IPS-20b (cell line): ENCODE measurements at regions not wholly inside any gene's neighbourhood (a gene's known extent, or its start where the extent isn't known, plus 50 kb on each side); places are given as distances from the start of the nearest gene placed in this dataset.

ENCODE experiments used
- H3K27ac ChIP-seq: one replicate; pipeline ENCODE4 v1.5.1; 2013; ENCODE audit warnings: low read length
- H3K27me3 ChIP-seq: 2 replicates; pipeline ENCODE4 v1.6.1; 2013; ENCODE audit warnings: mild to moderate bottlenecking, low read length, inconsistent platforms; ENCODE audit not compliant: insufficient read depth
- H3K36me3 ChIP-seq: 2 replicates; pipeline ENCODE4 v1.6.1; 2013; ENCODE audit warnings: low read depth, mild to moderate bottlenecking, inconsistent platforms, low read length, moderate library complexity; ENCODE audit not compliant: insufficient read depth
- H3K4me1 ChIP-seq: 2 replicates; pipeline ENCODE4 v1.6.1; 2013; ENCODE audit warnings: mild to moderate bottlenecking, control low read depth, inconsistent platforms, low read length, moderate library complexity; ENCODE audit not compliant: insufficient read depth
- H3K4me3 ChIP-seq: 2 replicates; pipeline ENCODE4 v1.5.1; 2013; ENCODE audit warnings: mild to moderate bottlenecking, low read length, inconsistent platforms
- H3K9ac ChIP-seq: 2 replicates; pipeline ENCODE4 v1.6.1; 2013; ENCODE audit warnings: low read depth, mild to moderate bottlenecking, inconsistent platforms, low read length, moderate library complexity
- H3K9me3 ChIP-seq: 2 replicates; pipeline ENCODE4 v1.6.1; 2013; ENCODE audit warnings: mild to moderate bottlenecking, low read depth, low read length, inconsistent platforms; ENCODE audit not compliant: insufficient read depth

DNA sequence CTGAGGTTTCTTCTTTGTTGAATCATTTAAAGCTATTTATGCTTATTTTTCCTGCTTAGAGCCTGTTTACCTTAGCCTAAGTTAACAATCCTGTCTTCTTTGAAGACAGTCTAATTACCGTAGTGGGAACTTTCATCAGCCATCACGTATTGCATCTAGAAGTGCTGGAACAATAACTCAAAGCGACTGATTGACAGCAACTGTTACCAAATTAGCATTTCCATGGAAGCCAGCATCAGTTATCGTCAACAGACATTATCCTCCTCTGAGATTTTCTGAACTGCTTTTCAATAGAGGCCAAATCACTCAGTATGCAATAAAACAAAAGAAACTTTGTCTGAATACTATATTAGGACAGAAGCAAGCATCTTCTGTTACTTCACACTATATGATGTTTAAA lies 433.3 kb upstream of the SLITRK1 start:
- Histone ChIP-seq H3K27ac (no peak overlapping the region), H3K9ac (no peak overlapping the region), H3K27me3 (no peaks in the 10 kb centered on the region), H3K4me3 (0 out of 2 replicates have a peak overlapping the region, but pooled peaks have one; percentile 10), H3K36me3 (no peaks in the 10 kb centered on the region), H3K9me3 (no peaks in the 10 kb centered on the region), H3K4me1 (peaks cover 3% of the 10 kb centered on the region; the same call in 1 of the 2 replicates)

DNA sequence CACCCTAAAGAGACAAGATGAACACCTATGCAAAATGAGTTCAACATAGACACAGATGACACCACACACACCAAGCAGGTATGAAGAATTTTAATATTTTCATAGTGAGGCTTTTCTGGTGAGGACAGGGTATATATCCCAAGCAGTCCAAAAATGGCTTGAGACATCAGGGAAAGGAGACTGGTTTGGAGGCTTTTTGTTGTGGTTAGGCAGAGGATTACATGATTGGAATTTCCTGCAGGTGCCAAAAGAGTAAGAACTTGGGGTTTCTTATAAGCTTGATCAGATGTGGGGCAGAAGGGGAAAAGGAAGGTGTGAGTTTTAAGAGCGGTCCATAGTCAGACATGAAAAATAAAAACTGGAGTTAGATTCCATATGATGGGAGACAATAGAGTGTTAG lies 420.8 kb upstream of the SLITRK1 start:
- H3K4me1 ChIP-seq = no peaks in the 10 kb centered on the region
- no peak overlapping the region for H3K4me3 ChIP-seq
- H3K36me3 ChIP-seq = no peaks in the 10 kb centered on the region
- H3K9me3 ChIP-seq = no peaks in the 10 kb centered on the region
- no peaks in the 10 kb centered on the region for H3K27me3 ChIP-seq
- H3K9ac ChIP-seq = no peak overlapping the region
- no peak overlapping the region for H3K27ac ChIP-seq

DNA sequence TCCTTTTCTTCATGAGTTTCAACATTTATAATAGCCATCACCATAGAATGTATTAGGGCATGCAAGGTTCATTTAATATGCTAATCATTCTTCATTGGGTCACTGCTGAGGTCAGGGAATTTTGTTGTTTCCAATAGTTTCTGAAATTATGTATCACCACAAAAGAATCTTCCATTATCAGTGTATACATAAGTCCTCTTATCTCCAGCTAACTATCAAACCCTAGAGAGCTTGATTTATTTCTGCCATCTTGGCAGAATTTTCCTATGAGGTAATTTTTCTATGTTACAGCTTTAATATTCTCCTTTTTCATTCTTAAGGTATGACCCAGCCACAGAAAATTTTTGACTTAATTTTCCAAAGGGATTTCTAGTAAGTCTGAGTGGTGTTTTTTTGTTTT lies 415.0 kb upstream of the SLITRK1 start:
- Histone ChIP-seq H3K27me3 (no peaks in the 10 kb centered on the region), H3K9ac (no peak overlapping the region)

DNA sequence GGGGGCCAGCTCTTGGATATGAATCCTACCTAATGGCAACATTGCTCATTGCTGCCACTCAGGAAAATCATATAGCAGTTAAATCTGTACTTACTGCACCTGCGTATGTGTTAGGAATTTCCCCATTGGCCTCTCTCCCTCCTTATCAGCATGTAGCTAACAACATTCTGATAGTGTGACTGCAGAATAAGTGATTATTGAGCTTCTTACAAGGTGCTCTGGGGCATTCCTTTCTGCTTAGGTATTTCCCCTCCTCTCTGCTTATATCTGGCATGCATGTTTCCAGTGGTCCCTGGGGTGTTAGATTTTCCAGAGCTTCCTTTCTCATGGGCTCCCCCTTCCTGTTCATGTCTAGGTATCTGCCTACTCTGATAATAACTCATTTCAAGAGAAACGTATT lies 414.1 kb upstream of the SLITRK1 start:
- H3K4me1 ChIP-seq = no peaks in the 10 kb centered on the region
- no peaks in the 10 kb centered on the region for H3K9me3 ChIP-seq
- no peaks in the 10 kb centered on the region for H3K27me3 ChIP-seq

More for the DNA sequence above, 415.0 kb upstream of the SLITRK1 start:
- no peaks in the 10 kb centered on the region for H3K9me3 ChIP-seq
- H3K4me1 ChIP-seq = no peaks in the 10 kb centered on the region
- H3K27ac ChIP-seq = no peak overlapping the region
- H3K36me3 ChIP-seq = no peaks in the 10 kb centered on the region
- no peak overlapping the region for H3K4me3 ChIP-seq

DNA sequence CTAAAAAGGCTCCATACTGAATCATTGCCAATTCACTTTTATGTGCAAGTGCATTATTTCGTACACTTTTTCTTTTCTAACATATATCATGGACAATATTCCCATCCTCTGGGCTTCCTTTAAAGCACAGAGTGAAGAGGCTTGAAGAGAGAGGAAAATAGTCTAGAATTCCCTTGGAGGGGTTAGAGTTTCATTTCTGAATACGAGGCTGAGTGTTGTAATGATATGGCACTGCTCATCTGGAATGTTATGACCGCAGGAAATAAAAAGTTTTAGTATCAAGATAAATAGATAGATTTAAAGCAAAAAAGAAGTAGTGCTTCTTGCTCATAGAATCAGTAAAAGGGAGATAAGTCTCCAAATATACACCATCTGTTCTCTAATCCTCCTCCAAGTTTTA lies 412.3 kb upstream of the SLITRK1 start:
- no peaks in the 10 kb centered on the region for H3K27me3 ChIP-seq
- no peak overlapping the region for H3K4me3 ChIP-seq
- H3K9me3 ChIP-seq = no peaks in the 10 kb centered on the region
- H3K36me3 ChIP-seq = no peaks in the 10 kb centered on the region
- no peaks in the 10 kb centered on the region for H3K4me1 ChIP-seq
- H3K9ac ChIP-seq = no peak overlapping the region
- no peak overlapping the region for H3K27ac ChIP-seq

More for the DNA sequence above, 414.1 kb upstream of the SLITRK1 start:
- Histone ChIP-seq H3K27ac (no peak overlapping the region), H3K9ac (no peak overlapping the region), H3K4me3 (no peak overlapping the region), H3K36me3 (no peaks in the 10 kb centered on the region)

DNA sequence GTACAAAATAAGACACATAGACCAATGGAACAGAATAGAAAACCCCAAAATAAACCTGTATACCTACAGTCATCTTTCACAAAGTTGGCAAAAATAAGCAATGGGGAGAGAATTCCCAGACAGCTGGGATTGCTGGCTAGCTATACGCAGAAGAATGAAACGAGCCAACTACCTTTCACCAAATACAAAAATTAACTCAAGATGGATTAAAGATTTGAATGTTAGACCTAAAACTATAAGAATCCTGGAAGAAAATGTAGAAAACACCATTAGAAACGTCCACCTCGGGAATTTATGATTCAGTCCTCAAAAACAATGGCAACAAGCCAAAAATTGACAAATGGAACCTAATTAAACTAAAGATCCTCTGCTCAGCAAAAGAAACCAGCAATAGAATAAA lies 408.1 kb upstream of the SLITRK1 start:
- no peaks in the 10 kb centered on the region for H3K36me3 ChIP-seq
- no peak overlapping the region for H3K27ac ChIP-seq
- no peak overlapping the region for H3K4me3 ChIP-seq

DNA sequence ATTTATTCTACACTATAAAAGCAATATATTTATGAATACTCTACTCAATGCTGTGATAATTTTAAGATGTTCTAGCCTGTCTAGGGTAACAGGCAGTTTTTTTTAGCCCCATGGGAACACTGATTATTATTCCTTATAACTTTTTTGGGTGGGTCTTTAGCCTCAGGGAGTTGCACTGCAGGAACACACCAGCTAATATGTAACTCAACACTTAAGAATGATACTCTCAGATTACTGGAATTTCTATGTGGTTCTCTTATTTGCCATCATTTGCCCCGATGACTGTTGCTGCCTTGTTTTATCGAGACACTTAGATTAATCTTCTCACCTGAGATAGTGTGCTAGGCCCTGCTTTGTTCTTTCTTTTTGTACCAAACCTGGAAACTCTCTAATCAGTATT lies 396.9 kb upstream of the SLITRK1 start:
- Histone ChIP-seq H3K9me3 (no peaks in the 10 kb centered on the region), H3K4me3 (no peak overlapping the region), H3K9ac (no peak overlapping the region), H3K36me3 (no peaks in the 10 kb centered on the region), H3K27me3 (no peaks in the 10 kb centered on the region), H3K4me1 (no peaks in the 10 kb centered on the region), H3K27ac (no peak overlapping the region)

More for the DNA sequence above, 408.1 kb upstream of the SLITRK1 start:
- no peaks in the 10 kb centered on the region for H3K9me3 ChIP-seq
- H3K4me1 ChIP-seq = no peaks in the 10 kb centered on the region
- H3K9ac ChIP-seq = no peak overlapping the region
- H3K27me3 ChIP-seq = no peaks in the 10 kb centered on the region

DNA sequence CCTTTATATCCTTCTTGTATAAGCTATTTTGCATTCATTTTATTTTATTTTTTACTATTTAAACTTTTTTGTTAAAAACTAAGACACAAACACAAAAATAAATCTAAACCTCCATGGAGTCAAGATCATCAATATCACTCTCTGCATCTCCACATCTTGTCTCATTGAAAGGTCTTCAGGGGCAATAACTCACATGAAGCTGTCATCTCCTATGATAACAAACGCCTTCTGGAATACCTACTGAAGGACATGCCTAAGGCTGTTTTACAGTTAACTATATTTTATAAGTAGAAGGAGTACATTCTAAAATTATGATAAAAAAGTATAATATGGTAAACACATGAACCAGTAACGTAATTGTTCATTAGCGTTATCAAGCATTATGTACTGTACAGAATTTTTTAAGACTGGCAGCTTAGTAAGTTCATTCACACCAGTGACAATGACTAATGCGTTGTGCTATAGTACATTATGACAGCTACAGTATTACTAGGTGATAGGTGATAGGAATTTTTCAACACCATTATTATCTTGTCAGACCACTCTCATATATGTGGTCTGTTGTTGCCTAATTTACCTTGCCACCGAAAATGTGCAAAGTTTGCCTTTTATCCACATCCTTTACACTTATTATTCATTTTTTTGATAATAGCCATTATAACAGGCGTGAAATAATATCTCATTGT lies 390.7 kb upstream of the SLITRK1 start:
- Histone ChIP-seq H3K4me3 (no peak overlapping the region), H3K4me1 (no peaks in the 10 kb centered on the region), H3K9me3 (no peaks in the 10 kb centered on the region), H3K9ac (no peak overlapping the region), H3K27me3 (no peaks in the 10 kb centered on the region), H3K36me3 (no peaks in the 10 kb centered on the region), H3K27ac (no peak overlapping the region)

DNA sequence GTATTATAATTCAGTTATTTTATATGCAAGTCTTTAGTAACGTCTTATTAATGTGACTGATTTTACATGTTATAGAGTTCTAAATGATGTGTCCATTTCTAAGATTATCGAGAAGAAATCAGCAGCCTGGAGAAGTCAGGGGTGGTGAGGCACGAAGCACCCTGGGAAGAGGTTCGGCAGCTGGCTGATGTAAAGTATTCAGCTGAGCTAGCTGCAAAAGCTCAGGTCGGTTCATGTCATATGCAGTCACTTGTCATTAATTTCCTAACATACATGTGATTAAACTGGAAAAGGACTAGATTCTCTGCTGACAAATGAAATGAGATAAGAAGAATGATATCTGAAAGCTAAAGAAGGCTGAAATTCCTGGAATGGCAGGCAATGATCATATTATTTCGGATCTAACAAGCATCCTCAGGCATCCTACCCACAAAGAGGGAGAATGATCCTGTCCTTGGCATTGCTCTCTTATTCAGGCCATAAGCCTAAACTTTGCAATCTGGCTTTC lies 383.0 kb upstream of the SLITRK1 start:
- no peaks in the 10 kb centered on the region for H3K4me1 ChIP-seq
- H3K27ac ChIP-seq = no peak overlapping the region
- H3K9ac ChIP-seq = no peak overlapping the region
- H3K9me3 ChIP-seq = no peaks in the 10 kb centered on the region
- no peaks in the 10 kb centered on the region for H3K36me3 ChIP-seq
- H3K27me3 ChIP-seq = no peaks in the 10 kb centered on the region
- no peak overlapping the region for H3K4me3 ChIP-seq

DNA sequence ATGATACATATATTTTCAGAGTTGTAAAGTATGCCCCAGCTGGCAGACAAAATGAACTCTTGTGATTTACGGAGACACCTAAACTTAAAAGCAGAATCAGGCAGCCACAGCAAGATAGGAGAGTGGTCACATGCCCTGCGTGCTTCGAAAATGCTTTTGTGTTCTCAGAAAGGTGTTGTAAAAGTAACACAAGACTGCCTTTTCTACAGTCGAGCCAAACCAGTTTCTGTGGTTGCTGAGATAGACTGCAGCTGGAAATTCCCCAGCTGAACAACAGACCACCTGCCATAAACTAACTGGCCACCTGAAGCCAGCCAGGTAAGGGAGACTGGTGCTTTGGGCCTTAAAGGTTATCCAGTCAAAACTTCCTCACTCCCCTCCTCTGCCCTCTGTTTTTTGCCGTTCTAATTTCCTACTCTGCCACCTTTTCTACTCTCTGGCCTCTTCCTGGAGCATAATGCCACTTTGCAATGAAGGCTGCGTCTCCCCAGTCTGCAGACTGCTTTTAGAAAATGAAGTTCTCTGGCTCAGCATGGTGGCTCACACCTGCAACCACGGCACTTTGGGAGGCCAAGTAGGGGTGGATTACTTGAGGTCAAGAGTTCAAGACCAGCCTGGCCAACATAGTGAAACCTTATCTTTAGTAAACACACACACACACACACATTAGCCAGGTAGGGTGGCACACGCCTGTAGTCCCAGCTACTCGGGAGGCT lies 381.2 kb upstream of the SLITRK1 start:
- no peak overlapping the region for H3K27ac ChIP-seq
- no peaks in the 10 kb centered on the region for H3K36me3 ChIP-seq
- H3K4me1 ChIP-seq = no peaks in the 10 kb centered on the region
- H3K4me3 ChIP-seq = no peak overlapping the region
- H3K9me3 ChIP-seq = no peaks in the 10 kb centered on the region
- H3K9ac ChIP-seq = no peak overlapping the region
- no peaks in the 10 kb centered on the region for H3K27me3 ChIP-seq

DNA sequence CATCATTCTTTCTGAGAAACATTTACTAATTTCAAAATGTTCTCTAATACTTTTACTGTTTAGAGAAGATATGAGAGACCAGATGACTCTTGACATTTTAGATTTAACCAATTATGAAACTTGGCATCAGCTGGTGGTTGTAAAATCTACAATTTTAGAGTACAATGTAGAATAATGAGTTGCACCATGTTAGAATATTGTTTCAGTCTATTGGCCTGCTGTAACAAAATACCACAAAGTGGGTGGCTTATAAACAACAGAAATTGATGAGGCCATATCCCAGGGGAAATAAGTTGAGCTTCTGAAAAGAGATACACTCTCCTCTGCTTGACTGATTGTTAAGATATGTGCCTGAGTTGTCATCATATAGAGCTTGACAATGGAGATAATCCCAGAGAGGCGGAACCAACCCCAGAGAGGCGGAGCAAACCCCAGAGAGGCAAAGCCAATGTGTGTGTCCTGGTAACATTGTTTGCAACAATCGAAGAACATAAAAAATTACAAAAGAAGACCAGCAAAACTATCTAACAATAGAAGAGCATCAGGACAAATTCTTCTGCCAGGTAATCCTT lies 373.0 kb upstream of the SLITRK1 start:
- Histone ChIP-seq H3K9me3 (peaks cover 18% of the 10 kb centered on the region), H3K9ac (no peak overlapping the region), H3K4me3 (no peak overlapping the region)

DNA sequence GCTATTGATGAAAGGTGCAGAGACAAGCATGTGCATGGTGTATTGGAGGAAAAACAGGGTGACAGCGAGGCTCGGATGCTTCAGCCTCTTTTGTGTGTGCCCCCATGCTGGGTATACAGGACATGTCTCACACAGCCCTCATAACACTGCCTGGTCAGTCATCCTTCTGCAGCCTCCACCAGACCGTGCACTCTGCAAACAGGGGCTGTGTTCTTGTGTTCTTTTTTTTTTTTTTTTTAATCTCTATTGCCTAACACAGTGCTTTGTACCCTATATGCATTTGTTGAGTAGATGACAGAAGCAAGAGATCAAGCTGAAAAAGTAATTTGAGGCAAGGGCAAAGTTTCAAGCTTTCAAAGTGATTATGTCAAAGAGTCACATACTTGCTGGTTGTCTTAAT lies 367.2 kb upstream of the SLITRK1 start:
- Histone ChIP-seq H3K4me3 (no peak overlapping the region), H3K36me3 (no peaks in the 10 kb centered on the region), H3K27me3 (no peaks in the 10 kb centered on the region), H3K27ac (no peak overlapping the region), H3K9me3 (peaks cover 18% of the 10 kb centered on the region), H3K4me1 (no peaks in the 10 kb centered on the region), H3K9ac (no peak overlapping the region)

More for the DNA sequence above, 373.0 kb upstream of the SLITRK1 start:
- Histone ChIP-seq H3K36me3 (no peaks in the 10 kb centered on the region), H3K27ac (no peak overlapping the region), H3K4me1 (no peaks in the 10 kb centered on the region), H3K27me3 (no peaks in the 10 kb centered on the region)
